ENCODE measurements at regions not wholly inside any gene's neighbourhood (a gene's known extent, or its start where the extent isn't known, plus 50 kb on each side); places are given as distances from the start of the nearest gene placed in this dataset.

GRCh38 chr18:43950062-43950461 is 672.8 kb upstream of the SYT4 start:
- ATAC-seq (no peak), DNase-seq (ENCODE audit: low read depth, low spot score) (no peak)
- H2AFZ ChIP-seq (ENCODE audit: low read depth, low read length, poor library complexity, severe bottlenecking): no peak overlapping the region
- ChIA-PET CTCF (no interaction called here), POLR2A (no interaction called here), RAD21 (ENCODE audit: low non-redundant PET in 1 of 2, low total read pairs in 2 of 2, uncharacterized antibody in 2 of 2, unreplicated experiment in 2 of 2) (no interaction called here)
- H3K27me3 ChIP-seq (ENCODE audit: insufficient read depth, low read length): no peaks in the 10 kb centered on the region
- no peaks in the 10 kb centered on the region for H4K20me1 ChIP-seq (ENCODE audit: insufficient read depth)
- no peaks in the 10 kb centered on the region for H3K79me2 ChIP-seq (ENCODE audit: insufficient read depth, low read length)
- BruUV-seq (replicated peaks): no TSS peak
- no peaks in the 10 kb centered on the region for H3K4me1 ChIP-seq (ENCODE audit: control insufficient read depth in 1 of 2, insufficient read depth in 2 of 2, low read length in 2 of 2)
- H3K9ac ChIP-seq (ENCODE audit: low read length): no peak overlapping the region
- H3K4me3 ChIP-seq (replicated peaks in 1 of 2; ENCODE audit: low read depth in 1 of 2, low read length in 2 of 2): no peak overlapping the region
- no peak overlapping the region for H3K27ac ChIP-seq (ENCODE audit: low read depth, low read length)
- no peaks in the 10 kb centered on the region for H3K9me2 ChIP-seq (ENCODE audit: insufficient read depth)
- H3K36me3 ChIP-seq (ENCODE audit: control insufficient read depth in 1 of 2, insufficient read depth in 2 of 2, low read length in 2 of 2): no peaks in the 10 kb centered on the region
- no peak for TF ChIP-seq FOSL1 (IDR thresholded peaks at IDR 0.05; ENCODE audit: low read depth)
- no peak for TF ChIP-seq CEBPB (IDR thresholded peaks at IDR 0.05; ENCODE audit: low read depth)
- TF ChIP-seq MAX (IDR thresholded peaks at IDR 0.05): no peak
- TF ChIP-seq ATF3 (IDR thresholded peaks at IDR 0.05): no peak
- TF ChIP-seq ELF1 (IDR thresholded peaks at IDR 0.05; ENCODE audit: borderline replicate concordance, low read depth): no peak
- no peak for TF ChIP-seq SRF (IDR thresholded peaks at IDR 0.05; ENCODE audit: low read depth)
- TF ChIP-seq CBX3 (IDR thresholded peaks at IDR 0.05; ENCODE audit: low read depth): no peak
- no peak for TF ChIP-seq ZBTB33 (IDR thresholded peaks at IDR 0.05; ENCODE audit: extremely low read depth, insufficient replicate concordance, low read length)
- TF ChIP-seq CTCF (IDR thresholded peaks at IDR 0.05 in 2 of 3, conservative IDR thresholded peaks at IDR 0.05 in 1 of 3; ENCODE audit: borderline replicate concordance in 1 of 3, insufficient read depth in 1 of 3, low read depth in 2 of 3, low read length in 2 of 3): no peak
- TF ChIP-seq EZH2phosphoT487 (IDR thresholded peaks at IDR 0.05; ENCODE audit: borderline replicate concordance): no peak
- TF ChIP-seq ZFX (IDR thresholded peaks at IDR 0.05): no peak
- TF ChIP-seq SIN3A (IDR thresholded peaks at IDR 0.05; ENCODE audit: low read depth): no peak
- TF ChIP-seq ZNF274 (IDR thresholded peaks at IDR 0.05; ENCODE audit: low read depth, low read length): no peak
- TF ChIP-seq JUND (IDR thresholded peaks at IDR 0.05): no peak
- no peak for TF ChIP-seq REST (IDR thresholded peaks at IDR 0.05; ENCODE audit: low read depth)
- no peak for TF ChIP-seq EGR1 (IDR thresholded peaks at IDR 0.05; ENCODE audit: low read depth)
- TF ChIP-seq POLR2A (IDR thresholded peaks at IDR 0.05; ENCODE audit: borderline replicate concordance, extremely low read depth, insufficient read depth, insufficient read length): no peak
- no peak for TF ChIP-seq EZH2 (IDR thresholded peaks at IDR 0.05)
- no peak for TF ChIP-seq TCF7L2 (IDR thresholded peaks at IDR 0.05; ENCODE audit: borderline replicate concordance, extremely low read depth, insufficient read depth, insufficient read length)
- peaks cover 13 to 26% of the 10 kb centered on the region in 2 experiments; a peak in 2 of 4 replicates for H3K9me3 ChIP-seq (ENCODE audit: control insufficient read depth in 1 of 2, insufficient read depth in 1 of 2, low read depth in 1 of 2, low read length in 2 of 2)
- no peak overlapping the region for H3K4me2 ChIP-seq (ENCODE audit: low read length)
- intact Hi-C loops (cut with micrococcal nuclease): no loop called here

Data from HCT116 (cell line).